Type B pancreatic cell (in vitro differentiated cells): ENCODE measurements at regions not wholly inside any gene's neighbourhood (a gene's known extent, or its start where the extent isn't known, plus 50 kb on each side); places are given as distances from the start of the nearest gene placed in this dataset.
A peak's percentile ranks its signal among the peaks of the same experiment; 100 is the strongest.

Experiments used
- DNase-seq: peaks from one replicate; pipeline ENCODE4 v3.0.0; 2021; ENCODE audit warnings: mixed read lengths; ENCODE audit not compliant: unreplicated experiment; ENCODE audit errors: extremely low spot score
- H3K27ac Mint-ChIP-seq: 2 replicates; pipeline ENCODE4 v1.8.0; 2021; ENCODE audit warnings: mild to moderate bottlenecking, mixed read lengths
- H3K27me3 Mint-ChIP-seq: 2 replicates; pipeline ENCODE4 v1.8.0; 2021; ENCODE audit warnings: mixed read lengths
- H3K36me3 Mint-ChIP-seq: 2 replicates; pipeline ENCODE4 v1.8.0; 2021; ENCODE audit warnings: mixed read lengths
- H3K4me1 Mint-ChIP-seq: one replicate; pipeline ENCODE4 v1.8.0; 2021; ENCODE audit warnings: mixed read lengths; ENCODE audit not compliant: unreplicated experiment
- H3K4me3 Mint-ChIP-seq: 2 replicates; pipeline ENCODE4 v1.8.0; 2021; ENCODE audit warnings: mild to moderate bottlenecking, mixed read lengths
- H3K9me3 Mint-ChIP-seq: 2 replicates; pipeline ENCODE4 v1.8.0; 2021; ENCODE audit warnings: mixed read lengths
- CTCF ChIP-seq: fragments of 200-600 bp; sonication (generic); conservative IDR thresholded peaks from 2 replicates; pipeline ENCODE4 v1.5.0; 2021; ENCODE audit warnings: antibody characterized with exemption, mild to moderate bottlenecking

DNA sequence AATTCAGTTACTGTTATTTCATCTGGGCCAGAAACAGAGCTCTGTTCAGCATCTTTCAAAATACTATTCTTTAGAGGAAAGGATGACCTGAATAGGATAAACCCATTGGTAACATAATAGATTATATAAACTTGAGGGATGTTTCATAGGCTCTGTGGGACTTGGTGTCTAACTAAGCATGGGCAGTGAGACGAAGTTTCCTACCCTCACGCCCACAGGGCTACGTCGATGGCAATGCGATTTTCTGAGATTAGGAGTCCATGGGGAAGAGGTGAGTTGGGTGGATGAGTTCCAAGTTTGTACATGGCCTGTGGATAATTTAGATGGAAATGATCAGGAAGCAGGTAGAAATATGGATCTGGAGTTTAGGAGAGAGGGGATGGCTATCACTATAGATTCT is 115.2 kb upstream of the TBL1XR1 start:
- TF ChIP-seq CTCF: no peak
- H3K4me3 Mint-ChIP-seq: no peak overlapping the region
- H3K36me3 Mint-ChIP-seq: no peaks in the 10 kb centered on the region
- DNase-seq: no peak
- H3K4me1 Mint-ChIP-seq: no peaks in the 10 kb centered on the region
- H3K27ac Mint-ChIP-seq: no peak overlapping the region
- H3K9me3 Mint-ChIP-seq: peaks cover 7% of the 10 kb centered on the region
- H3K27me3 Mint-ChIP-seq: no peaks in the 10 kb centered on the region

- Mint-ChIP-seq H3K36me3 (no peaks in the 10 kb centered on the region), H3K27me3 (no peaks in the 10 kb centered on the region), H3K4me3 (no peak overlapping the region), H3K27ac (no peak overlapping the region), H3K9me3 (peaks cover 7% of the 10 kb centered on the region), H3K4me1 (no peaks in the 10 kb centered on the region)
- DNase-seq: no peak
- no peak for TF ChIP-seq CTCF
Measured at GRCh38 chr3:177314897-177315296, 117.6 kb upstream of the TBL1XR1 start.

GRCh38 chr3:177317247-177317646 is 120.0 kb upstream of the TBL1XR1 start:
- H3K36me3 Mint-ChIP-seq: no peaks in the 10 kb centered on the region
- TF ChIP-seq CTCF: no peak
- peaks cover 17% of the 10 kb centered on the region for H3K4me1 Mint-ChIP-seq
- no peaks in the 10 kb centered on the region for H3K27me3 Mint-ChIP-seq
- H3K4me3 Mint-ChIP-seq: no peak overlapping the region
- DNase-seq: no peak
- peaks cover 5% of the 10 kb centered on the region for H3K9me3 Mint-ChIP-seq
- no peak overlapping the region for H3K27ac Mint-ChIP-seq

GRCh38 chr3:177318559-177318958 is 121.3 kb upstream of the TBL1XR1 start:
- TF ChIP-seq CTCF: no peak

GRCh38 chr3:177320765-177321247 is 123.5 kb upstream of the TBL1XR1 start:
- Mint-ChIP-seq H3K4me3 (no peak overlapping the region), H3K4me1 (peaks cover 21% of the 10 kb centered on the region), H3K27ac (peak overlapping the region; percentile 50), H3K36me3 (no peaks in the 10 kb centered on the region), H3K9me3 (no peaks in the 10 kb centered on the region), H3K27me3 (no peaks in the 10 kb centered on the region)
- DNase-seq: no peak
- no peak for TF ChIP-seq CTCF

More at GRCh38 chr3:177318559-177318958, 121.3 kb upstream of the TBL1XR1 start:
- Mint-ChIP-seq H3K27ac (no peak overlapping the region), H3K4me1 (peaks cover 17% of the 10 kb centered on the region), H3K9me3 (no peaks in the 10 kb centered on the region), H3K4me3 (no peak overlapping the region), H3K36me3 (no peaks in the 10 kb centered on the region), H3K27me3 (no peaks in the 10 kb centered on the region)
- DNase-seq: no peak

DNA sequence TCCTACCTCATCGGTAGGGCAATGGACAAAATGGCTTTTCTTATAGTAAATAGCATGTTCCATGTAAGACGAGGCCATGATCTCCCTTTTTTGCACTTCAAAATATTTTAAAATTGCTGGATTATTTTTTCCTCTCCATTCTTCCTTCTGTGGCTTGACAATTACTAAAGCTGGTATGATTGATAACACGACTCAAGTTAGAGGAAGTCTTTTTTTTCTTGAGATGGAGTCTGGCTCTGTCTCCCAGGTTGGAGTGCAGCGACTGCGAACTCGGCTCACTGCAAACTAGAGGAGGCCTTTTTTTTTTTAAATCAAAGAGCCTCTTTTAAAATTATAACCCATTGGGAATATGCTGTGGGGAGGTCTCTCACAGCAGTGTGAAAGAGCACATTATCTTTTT is 124.5 kb upstream of the TBL1XR1 start:
- no peak for TF ChIP-seq CTCF
- H3K9me3 Mint-ChIP-seq: no peaks in the 10 kb centered on the region
- H3K27me3 Mint-ChIP-seq: no peaks in the 10 kb centered on the region
- H3K4me3 Mint-ChIP-seq: no peak overlapping the region
- no peak overlapping the region for H3K27ac Mint-ChIP-seq
- DNase-seq: no peak
- H3K4me1 Mint-ChIP-seq: peaks cover 21% of the 10 kb centered on the region
- H3K36me3 Mint-ChIP-seq: no peaks in the 10 kb centered on the region
